Body of pancreas (tissue), 4 donors: ENCODE measurements at regions not wholly inside any gene's neighbourhood (a gene's known extent, or its start where the extent isn't known, plus 50 kb on each side); places are given as distances from the start of the nearest gene placed in this dataset.

Experiments
- CTCF ChIP-seq, 7 experiments: fragments of 450-650 bp in 4 of 7; fragments of 200-600 bp in 3 of 7; sonication (generic) in 3 of 7; IDR thresholded peaks; one replicate each; pipeline ENCODE4 v1.5.1; 2016 to 2019; ENCODE audit warnings: antibody characterized with exemption in 7 of 7
- POLR2A ChIP-seq, 3 donors: fragments of 450-650 bp; IDR thresholded peaks; one replicate each; pipeline ENCODE4 v1.6.1; 2016; ENCODE audit warnings: antibody characterized with exemption in 3 of 3, mild to moderate bottlenecking in 2 of 3

DNA sequence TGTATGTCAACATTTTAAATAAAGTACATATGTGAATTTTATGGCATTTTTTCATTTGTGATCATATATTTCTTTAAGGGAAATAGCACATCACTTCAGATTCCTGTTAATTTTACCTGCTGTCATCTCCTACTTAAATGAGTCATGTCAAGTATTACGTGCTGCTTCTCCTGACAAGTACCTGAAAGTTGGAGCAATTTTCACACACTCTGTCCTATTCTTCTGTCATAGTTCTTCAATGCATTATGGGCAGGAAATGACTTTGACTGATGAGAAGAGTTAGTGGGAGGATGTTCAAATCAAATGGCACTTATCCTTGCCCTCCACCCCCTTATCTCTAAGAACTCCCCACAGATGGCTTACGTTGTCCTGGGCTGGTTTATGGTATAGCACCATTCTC lies 64.2 kb upstream of the SYTL5 start:
- no peak for TF ChIP-seq CTCF (IDR thresholded peaks at IDR 0.05)
- TF ChIP-seq POLR2A (IDR thresholded peaks at IDR 0.05), result no peak
